HG03175 (cell line): ENCODE measurements at regions not wholly inside any gene's neighbourhood (a gene's known extent, or its start where the extent isn't known, plus 50 kb on each side); places are given as distances from the start of the nearest gene placed in this dataset.
A peak's percentile ranks its signal among the peaks of the same experiment; 100 is the strongest.
"Not testable (repeated sequence)": the region's sequence is repeated elsewhere in the genome, so short reads cannot be mapped to it uniquely, and the experiment has no call there.

ENCODE experiments used
- ATAC-seq: cut with Tn5 transposase; IDR thresholded peaks from one replicate; pipeline ENCODE4 v1.9.1; 2021; ENCODE audit warnings: mild to moderate bottlenecking, moderate library complexity; ENCODE audit not compliant: unreplicated experiment

DNA sequence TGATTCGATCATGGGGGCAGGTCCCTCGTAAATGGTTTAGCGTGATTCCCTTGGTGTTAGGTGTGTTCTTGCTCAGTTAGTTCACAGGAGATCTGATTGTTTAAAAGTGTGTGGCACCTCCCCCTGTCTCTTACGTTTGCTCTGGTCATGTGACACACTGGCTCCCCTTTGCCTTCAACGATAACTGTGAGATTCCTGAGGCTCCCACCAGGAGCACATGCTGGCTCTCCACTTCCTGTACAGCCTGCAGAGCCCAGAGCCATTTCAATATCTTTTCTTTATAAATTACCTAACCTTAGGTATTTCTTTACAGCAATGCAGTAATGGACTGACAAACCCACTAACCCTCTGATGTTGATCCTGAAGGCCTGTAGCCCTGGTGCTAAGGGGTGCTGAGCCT is 141.9 kb downstream of the FCRL5 start:
- no peak for ATAC-seq

DNA sequence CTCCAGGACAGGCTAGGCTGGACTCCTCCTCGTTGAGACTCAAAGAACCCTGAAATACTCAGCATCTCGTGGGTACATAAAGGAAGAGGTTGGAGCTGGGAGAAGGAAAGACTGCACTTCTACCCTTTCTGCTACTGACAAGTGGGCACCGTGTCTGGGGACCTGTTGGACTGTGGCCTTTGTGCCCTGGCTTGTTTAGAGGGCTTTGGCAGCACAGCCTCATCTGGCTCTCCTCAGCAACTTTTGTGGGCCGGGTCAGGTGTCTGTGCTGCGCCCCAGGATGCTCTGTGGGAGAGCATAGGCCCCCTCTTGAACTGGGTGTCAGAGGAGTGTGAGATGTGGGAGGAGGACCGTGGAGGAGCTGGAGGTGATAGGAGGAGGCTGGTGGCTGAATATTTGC is 142.4 kb downstream of the FCRL5 start:
- no peak for ATAC-seq

DNA sequence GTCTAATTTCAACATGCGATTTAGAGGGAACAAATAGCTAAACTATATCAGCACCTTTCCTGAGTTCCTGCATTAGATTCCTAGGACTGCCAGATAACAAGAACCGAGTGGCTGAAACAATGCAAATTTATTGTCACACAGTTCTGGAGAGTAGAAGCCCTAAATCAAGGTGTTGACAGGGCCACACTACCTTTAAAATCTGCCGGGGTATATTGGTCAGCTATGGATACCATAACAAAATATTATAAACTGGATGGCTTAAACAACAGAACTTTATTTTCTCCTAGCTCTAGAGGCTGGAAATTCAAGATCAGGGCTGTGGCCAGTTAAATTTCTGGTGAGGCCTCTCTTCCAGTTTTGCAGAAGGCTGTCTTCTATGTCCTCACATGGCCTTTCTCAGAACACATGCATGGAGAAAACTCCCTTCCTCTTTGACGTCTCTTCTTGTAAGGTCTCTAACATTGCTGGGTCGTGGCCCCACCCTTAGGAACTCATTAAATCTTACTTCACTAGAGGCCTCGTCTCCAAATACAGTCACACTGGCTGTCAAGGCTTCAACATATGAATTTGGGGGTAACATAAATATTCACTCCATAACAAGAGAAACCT is 144.3 kb downstream of the FCRL5 start:
- no peak for ATAC-seq

DNA sequence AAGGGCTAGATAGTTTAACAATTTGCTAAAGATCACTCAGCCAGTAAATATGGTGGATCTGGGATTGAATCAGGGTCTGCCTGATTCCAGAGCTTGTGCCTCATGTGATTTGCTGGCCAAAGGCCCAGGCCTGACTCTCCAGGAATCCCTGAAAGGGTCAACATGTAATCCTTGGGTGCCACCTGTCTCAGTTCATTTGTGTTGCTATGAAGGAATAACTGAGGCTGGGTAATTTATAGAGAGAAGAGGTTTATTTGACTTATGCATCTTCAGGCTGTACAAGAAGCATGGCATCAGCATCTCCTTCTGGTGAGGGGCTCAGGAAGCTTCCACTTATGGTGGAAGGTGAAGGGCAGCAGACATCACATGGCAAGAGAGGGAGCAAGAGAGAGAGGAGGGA is 144.9 kb downstream of the FCRL5 start:
- ATAC-seq = no peak

DNA sequence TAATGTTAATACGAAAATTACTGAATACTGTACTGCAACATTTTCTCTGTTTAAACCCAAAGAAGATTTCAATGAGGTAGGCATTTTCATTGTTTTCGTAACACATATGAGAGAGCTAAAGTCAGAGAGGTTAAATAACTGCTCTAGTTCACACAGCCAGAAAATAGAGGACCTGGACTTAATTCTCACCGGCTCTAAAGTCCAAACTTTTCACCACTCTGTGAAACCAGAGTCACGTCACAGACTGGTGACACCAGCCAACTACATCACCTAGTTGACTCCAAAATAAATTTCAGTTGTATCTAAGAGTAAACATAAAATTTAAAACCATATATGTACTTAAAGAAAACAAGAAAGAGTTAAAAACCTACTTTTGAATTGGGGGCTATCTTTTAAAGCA is 146.7 kb downstream of the FCRL5 start:
- no peak for ATAC-seq

DNA sequence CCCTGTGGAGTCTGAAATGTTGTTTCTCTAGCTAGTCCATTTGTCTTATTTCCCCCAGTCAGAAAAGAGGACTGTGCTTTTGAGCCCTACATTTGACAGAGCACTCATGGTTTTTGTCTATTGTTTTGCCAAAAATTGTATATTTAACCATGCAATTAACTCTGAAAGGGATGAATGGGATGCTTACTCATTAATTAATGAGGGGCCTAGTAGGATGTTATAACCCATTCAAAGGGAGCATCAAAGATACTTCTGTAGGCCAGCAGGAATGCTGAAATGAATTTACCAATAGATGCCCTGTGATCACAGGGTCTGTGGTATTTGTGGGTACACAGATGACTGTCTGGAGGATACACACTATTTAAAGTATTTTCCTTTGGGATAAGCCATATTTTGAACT is 147.7 kb downstream of the FCRL5 start:
- no peak for ATAC-seq

DNA sequence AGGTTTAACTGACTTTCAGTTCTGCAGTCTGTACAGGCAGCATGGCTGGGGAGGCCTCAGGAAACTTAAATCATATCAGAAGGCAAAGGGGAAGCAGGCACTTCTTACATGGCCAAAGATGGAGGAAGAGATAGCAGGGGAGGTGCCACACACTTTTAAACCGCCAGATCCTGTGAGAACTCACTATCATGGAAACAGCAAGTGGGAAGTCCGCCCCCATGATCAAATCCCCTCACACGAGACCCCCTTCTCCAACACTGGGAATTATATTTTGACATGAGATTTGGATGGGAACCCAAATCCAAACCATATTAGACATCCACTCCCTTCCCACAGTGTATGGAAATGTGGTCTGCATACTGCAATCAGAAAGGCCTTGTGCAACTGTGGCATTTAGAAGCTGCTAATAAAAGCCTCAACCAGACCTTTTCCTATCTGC is 148.2 kb downstream of the FCRL5 start:
- ATAC-seq = peak; percentile 18

DNA sequence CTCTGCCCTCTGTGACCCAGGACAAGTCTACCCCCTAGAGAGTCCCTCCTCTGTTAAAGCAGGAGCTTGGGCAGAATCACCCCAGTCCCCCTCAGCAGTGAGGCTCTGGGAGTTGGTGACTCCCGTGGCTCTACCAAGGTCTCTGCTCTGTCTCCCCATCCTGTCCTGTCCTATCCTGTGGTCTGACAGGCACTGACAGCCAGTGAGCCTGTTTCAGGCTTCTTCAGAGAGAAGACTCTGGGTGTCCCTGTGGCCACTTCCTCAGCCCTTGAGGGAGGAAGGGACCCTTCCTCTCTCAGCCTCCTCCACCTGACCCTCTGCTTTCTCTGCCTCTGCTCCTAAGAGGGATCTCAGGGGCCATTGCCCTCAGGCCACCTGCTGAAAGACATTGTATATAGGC is 148.7 kb downstream of the FCRL5 start:
- ATAC-seq = peak; percentile 31

DNA sequence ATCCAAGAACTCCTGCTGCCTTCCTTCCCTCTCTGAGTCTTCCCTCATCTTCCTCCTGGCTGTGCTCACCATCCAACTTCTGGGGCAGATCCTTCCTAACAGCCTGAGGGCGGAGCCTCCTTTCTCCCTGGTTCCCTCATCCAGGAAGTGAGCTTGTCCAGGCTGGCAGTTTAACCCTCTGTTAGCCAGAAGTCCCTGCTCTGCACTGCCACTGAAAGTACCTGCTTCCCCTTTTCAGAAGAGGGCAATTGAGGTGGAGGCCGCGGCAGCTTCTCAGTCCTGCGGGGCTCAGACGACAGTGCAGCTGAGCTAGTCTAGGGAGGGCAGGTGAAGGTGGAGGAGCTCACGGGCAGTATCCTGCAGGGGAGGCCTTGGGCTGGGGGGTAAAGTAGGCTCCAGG is 149.1 kb downstream of the FCRL5 start:
- ATAC-seq = peak; percentile 68

DNA sequence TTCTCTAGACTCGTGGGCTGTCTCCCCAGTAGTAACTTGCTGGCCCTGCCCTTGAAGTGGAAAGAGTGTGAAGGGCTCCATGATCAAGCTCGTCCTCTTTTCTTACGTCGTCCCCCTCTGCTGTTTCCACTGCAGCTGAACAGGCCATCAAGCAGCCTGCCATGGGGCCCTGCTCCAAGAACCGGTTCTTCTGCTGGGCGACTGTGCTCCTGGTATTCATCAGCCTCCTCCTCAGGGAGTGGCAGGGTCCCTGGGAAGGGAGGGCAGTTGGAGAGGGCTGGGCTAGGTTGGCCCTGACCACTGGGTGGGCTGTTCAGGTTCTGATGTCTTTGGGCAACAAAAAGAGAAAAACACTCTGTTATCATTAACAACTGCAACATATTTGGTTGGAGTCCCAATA is 151.5 kb downstream of the FCRL5 start:
- no peak for ATAC-seq

DNA sequence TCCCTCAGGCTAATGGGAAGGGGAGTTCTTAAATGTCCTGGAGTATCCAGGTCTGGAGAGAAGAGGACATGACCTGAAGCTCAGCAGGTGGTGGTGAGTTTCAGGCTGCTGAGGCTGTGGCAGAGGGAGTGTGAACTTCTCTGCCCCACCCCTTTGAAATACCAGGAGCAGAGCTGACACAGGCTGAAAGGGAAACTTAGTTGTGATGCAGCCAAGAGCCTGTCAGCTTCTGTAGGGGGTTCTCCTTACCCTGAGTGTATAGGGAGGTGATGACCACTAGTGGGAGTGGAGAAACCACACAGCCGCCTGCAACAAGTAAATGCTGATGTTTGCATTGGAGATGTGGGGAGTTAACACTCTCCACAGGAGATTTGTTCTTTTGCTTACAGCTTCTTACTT is 152.3 kb downstream of the FCRL5 start:
- peak; percentile 56 for ATAC-seq

DNA sequence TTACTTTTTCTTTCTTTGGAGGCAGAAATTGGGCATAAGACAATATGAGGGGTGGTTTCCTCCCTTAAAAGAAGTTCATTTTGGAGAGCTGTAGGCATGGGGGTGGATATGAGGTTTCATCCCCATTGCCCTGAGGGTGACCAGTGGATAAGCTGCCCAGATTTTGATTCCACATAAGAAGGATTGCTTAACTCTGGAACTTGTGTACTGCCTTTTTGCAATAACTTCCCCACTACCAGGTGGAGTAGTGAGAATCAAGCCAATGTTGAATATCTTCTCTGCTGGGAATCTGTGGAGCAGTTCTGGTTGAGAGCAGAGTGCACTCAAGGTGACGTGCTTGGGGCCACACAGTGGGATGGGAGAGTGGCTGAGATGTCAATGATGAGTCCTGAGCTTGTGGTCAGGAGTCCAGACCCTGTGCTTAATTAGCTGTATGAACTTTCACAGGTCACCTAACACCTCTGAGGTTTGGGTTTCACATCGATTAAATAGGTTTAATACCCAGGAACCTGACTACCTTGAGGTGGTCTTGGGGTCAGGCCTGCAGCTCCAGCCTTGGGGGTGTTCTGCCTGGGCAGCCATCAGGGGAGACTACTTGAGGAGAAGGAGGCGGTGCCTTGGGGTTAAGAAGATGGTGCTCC is 152.9 kb downstream of the FCRL5 start:
- ATAC-seq = peak; percentile 35

DNA sequence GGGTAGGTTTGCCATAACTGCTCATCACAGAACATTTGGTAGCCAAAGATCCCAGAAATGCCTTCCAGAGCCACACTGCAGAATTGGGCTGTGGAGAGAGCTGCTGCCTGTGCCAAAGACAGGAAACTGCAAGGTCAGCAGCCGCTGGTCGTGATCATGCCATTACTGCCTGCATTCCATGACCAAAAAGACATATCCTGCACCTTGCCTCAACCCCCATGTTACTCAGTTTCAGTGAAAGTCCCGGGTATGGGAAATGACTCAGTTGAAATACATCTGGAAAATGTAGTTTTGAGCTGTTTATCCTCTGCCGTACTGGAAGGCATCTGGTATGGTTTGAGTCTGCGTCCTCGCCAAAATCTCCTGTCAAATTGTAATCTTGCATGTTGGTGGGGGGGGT is 161.7 kb downstream of the FCRL5 start:
- no peak for ATAC-seq

DNA sequence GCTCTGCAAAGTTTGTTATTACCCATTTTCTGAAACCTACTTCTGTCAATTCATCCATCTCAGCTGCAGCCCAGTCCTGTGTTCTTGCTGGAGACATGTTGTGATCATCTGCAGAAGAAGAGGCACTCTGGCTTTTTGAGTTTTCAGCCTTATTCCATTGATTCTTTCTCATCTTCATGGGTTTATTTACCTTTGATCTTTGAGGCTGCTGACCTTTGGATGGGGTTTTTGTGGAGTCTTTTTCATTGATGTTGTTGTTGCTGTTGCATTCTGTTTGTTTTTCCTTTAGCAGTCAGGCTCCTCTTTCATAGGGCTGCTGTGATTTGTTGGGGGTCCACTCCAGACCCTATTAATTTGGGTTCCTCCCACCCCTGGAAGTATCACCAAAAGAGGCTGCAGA is 164.3 kb downstream of the FCRL5 start:
- ATAC-seq = no peak

DNA sequence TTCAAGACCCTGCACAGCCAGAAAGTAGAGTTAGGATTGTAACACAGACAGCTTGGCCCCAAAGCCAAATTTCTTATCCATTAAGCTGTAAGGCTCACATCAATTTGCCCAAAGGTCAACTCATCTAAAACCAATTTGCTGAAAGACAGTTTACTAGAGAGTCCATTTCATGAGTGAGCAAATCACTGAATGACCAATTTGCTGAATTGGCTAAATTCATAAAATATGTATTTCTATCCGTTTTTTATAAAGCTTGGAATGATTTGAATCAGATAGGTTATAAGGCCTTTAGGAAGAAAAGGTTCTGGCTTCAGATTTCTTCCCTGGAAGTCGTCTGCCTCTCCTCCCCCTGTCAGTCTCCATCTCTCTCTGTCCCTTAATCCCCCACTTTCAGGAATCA is 168.1 kb downstream of the FCRL5 start:
- no peak for ATAC-seq

DNA sequence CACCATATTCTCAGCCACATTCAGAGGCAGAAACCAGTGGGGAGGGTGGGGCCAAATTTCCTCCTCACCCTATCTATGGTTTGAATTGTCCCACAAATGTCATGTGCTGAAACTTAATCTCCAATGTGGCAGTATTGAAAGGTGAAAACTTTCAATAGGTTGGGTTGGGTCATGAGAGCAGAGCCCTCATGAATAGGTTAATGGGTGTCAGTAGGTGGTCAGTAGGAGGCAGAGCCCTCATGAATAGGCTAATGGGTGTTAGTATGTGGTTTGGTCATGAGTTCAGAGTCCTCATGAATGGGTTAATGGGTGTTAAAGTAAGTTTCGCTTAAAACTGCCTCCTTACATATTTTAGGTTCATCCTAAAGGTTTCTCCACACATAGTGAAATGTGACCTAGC is 170.0 kb downstream of the FCRL5 start:
- no peak for ATAC-seq

DNA sequence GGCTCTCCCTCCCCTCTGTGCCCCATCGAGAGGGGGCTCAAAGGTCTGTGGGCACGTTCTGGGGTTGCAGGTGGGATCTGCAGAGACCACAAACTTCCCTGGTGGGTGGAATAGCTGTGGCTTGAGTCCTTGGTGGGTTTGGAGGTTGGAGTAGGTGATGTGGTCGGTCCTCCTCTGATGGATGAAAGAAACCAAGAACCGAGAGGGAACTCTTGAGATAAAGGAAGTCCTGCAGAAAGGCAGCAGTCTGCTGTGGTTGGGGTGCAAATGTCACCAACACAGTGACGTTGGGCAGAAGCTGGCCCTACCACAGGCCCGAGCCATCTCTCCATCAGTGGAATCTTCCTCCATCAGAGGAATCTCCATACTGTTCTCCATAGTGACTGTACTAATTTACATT is 171.8 kb downstream of the FCRL5 start:
- peak; percentile 47 for ATAC-seq

DNA sequence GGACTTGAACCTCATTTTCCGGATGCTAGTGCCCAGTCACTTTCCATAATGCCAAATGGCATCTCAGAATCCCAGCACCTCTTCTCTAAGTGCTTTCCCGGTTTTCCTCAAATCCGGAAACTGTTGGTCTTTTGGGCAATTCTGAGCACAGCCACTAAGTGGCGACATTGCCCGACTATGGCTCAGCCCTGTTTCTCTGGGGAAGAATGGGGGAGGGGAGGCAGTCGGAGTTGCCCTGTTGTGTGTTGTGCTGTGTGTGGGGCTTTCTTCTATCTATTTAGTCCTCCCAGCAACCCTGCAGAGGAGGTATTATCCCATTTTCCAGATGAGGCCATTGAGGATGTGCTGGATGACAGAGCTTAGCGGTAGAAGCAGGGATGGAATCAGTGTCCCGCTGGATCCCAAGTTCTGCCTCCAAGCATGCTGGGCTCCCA is 175.0 kb downstream of the FCRL5 start:
- ATAC-seq = not testable (repeated sequence)

DNA sequence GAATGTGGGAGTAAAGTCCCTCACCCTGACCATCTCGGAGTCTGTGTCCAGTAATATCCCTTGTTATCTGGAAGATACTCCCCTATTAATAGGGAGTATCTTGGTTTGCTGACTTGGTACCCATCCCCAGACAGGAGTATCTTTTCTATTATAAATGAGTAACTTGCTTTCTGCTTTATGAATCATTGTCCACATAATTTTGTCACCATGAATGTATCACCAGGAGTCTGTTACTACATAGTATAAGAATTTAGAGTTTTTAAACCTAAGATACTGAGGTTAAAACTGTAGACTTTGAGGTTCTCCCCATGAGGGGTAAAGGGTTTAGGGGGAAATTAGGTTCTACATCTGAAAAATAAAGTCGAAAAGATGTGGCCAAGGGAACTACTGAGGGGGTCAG is 175.6 kb downstream of the FCRL5 start:
- ATAC-seq = no peak

DNA sequence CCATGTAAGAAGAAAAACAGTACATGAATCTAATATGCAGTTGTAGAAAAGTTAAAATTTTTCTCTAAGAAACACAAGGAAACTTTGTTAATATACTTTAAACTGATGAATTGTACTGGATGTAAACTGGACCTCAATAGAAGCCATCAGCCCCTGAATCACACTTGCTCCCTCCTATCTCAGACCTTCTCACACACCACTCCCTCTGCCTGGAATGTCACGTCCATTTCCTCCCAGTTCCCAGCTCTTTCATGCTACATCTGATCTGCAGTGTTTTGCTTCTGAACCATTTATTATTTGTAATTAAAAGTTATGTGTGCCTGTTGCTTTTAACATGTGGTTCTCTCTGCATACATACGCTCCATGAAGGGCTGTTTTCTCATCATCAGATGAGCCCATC is 180.0 kb downstream of the FCRL5 start:
- ATAC-seq = not testable (repeated sequence)

DNA sequence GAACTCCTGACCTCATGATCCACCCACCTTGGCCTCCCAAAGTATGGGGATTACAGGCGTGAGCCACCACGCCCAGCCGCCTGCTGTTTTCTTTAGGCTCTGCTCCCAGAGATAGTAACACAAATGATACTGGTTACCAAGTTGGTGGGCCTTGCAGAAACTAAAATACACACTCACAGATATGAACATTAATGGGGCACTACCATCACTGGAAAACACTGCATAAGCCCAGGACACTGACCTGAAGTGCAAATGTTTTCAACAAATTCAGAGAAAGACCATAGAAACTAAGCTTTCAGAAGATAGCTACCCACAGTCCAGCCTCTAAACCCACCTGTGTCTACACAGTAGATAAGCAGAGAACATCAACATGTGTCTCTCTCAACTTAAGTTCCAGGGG is 180.5 kb downstream of the FCRL5 start:
- no peak for ATAC-seq

DNA sequence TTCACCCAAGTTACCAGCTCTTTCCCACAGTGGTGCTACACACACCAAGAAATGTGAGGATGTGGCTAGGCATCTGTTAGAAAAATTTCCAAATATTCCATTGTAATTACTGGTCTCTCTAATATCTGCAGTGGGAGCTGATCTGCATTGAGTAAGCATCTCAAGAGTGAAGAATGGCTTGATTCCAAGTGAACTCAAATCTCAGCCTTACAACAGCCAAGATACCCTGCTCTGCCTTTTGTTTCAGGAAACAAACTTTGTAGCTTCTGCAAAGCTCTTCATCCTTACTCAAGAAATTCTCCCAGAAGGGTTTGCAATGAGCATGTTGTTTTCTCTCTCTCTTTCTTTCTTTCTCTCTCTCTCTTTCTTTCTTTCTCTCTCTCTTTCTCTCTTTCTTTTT is 181.1 kb downstream of the FCRL5 start:
- ATAC-seq = no peak

DNA sequence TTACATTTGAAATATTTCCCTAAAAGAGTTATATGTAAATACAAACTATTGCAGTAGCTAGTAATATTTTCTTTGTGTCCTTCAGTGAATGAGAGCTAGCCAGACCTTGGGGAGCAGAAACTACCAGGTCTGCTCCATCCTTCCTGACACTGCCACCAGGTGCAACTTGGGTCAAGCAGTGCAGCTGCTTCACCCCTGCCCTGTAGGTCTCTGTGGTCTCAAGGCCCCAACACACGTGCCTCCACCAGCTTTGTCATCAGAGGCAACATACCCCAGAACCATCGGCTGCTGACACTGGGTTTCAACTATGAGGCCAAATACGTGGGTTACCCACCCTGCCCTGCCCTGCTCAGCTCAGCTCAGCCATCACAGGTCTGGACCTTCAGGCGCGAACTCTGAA is 181.6 kb downstream of the FCRL5 start:
- ATAC-seq = no peak
